GM12878 (cell line): ENCODE measurements at regions not wholly inside any gene's neighbourhood (a gene's known extent, or its start where the extent isn't known, plus 50 kb on each side); places are given as distances from the start of the nearest gene placed in this dataset.

Experiments used
- ATF2 ChIP-seq: IDR thresholded peaks from 2 replicates; pipeline ENCODE4 v1.6.1; 2012; ENCODE audit warnings: low read length, inconsistent platforms
- CTCF ChIP-seq, 3 experiments: IDR thresholded peaks in 2 of 3; conservative IDR thresholded peaks in 1 of 3; 2 replicates each; pipeline ENCODE4 v1.5.1; 2011; ENCODE audit warnings: low read depth in 3 of 3, low read length in 3 of 3, mild to moderate bottlenecking in 3 of 3, control low read depth in 2 of 3, moderate library complexity in 2 of 3, inconsistent platforms in 1 of 3, mixed read lengths in 1 of 3; ENCODE audit not compliant: control insufficient read depth in 2 of 3, insufficient read depth in 1 of 3; ENCODE audit errors: extremely low read depth in 1 of 3
- FOXM1 ChIP-seq: IDR thresholded peaks from 2 replicates; pipeline ENCODE4 v1.6.1; 2012; ENCODE audit warnings: low read depth, mild to moderate bottlenecking, inconsistent platforms, low read length, moderate library complexity
- SIN3A ChIP-seq: IDR thresholded peaks from 2 replicates; pipeline ENCODE4 v1.6.1; 2012; ENCODE audit warnings: low read depth, low read length, improper control_type of control experiment

GRCh38 chr4:14524276-14524675, 478.0 kb upstream of the CPEB2 start:
- no peak for TF ChIP-seq ATF2
- no peak for TF ChIP-seq FOXM1
- no peak for TF ChIP-seq SIN3A
- TF ChIP-seq CTCF (IDR thresholded peaks at IDR 0.05 in 2 of 3, conservative IDR thresholded peaks at IDR 0.05 in 1 of 3; ENCODE audit: control insufficient read depth in 2 of 3, extremely low read depth in 1 of 3, insufficient read depth in 1 of 3, low read depth in 3 of 3, low read length in 3 of 3) = no peak
